CD4-positive, alpha-beta T cell treated with Interleukin-17A for 4 hours (primary cell): ENCODE measurements at regions not wholly inside any gene's neighbourhood (a gene's known extent, or its start where the extent isn't known, plus 50 kb on each side); places are given as distances from the start of the nearest gene placed in this dataset.
"Not testable (repeated sequence)": the region's sequence is repeated elsewhere in the genome, so short reads cannot be mapped to it uniquely, and the experiment has no call there.

Experiments used
- DNase-seq: peaks from one replicate; pipeline ENCODE4 v3.0.0-alpha.2; 2020; ENCODE audit warnings: mixed read lengths

DNA sequence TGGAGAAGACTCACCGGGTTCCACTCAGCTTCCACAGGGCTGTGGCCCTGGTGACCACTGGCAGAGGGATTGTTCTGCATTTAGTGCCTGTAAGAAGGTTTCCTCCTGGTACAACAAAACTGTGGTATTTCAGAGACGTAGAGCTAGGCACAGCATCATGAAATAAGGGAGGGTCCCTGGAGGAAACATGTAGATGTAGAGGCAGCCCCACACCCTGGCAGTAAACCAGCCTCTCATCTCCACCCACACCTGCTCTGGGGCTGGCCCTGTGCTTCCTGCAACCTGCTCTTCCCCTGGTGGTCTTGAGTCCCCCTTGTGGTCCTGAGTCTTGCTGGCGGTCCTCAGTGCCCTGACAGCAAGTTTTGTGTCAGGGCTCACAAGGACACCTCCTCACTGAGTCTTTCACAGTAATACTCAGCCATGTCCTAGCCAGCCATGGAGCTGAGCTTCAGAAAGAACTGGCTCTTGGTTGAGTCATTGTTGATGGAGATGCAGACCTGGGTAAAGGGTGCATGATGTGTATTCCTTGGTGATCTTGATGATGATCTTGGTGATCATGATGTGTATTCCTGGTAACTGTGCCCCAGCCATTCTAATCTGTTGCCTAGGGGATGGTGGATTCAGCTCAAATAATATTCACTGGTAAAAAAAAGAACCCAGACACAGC, 121.8 kb downstream of the OR4M2 start:
- DNase-seq = not testable (repeated sequence)

- not testable (repeated sequence) for DNase-seq
Observed at GRCh38 chr15:22203208-22203607, 122.9 kb downstream of the OR4M2 start.

DNA sequence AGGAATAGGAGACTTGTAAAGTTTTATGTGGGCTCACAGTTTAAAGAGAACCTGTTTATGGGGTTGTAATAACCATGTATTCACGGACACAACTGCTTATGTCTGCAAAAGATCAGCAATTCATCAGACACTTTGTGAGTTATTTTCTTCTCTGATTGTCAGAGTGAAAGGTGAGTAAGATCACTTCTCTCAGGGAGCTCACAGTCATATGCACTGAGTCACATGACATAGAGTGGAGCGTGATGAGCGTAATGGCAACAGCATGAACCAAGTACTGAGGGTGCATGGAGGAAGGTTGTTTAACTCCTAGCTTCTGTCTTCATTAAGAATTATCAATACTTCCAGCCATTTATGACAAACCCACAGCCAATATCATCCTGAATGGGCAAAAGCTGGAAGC, 128.8 kb downstream of the OR4M2 start:
- DNase-seq = not testable (repeated sequence)

DNA sequence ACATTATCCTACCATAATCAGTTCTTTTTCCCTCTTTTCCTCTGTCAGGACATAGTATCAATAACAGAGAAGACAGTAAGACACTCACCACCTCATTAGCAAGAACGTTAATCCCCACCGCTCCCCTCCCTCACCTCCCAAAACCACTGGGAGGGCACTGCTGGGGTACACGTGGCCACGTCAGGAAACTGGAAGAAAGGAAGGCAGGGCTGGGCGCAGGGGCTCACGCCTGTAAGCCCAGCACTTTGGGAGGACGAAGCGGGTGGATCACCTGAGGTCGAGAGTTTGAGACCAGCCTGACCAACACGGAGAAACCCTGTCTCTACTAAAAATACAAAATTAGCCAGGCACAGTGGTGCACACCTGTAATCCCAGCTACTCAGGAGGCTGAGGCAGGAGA, 142.3 kb downstream of the OR4M2 start:
- DNase-seq = not testable (repeated sequence)

DNA sequence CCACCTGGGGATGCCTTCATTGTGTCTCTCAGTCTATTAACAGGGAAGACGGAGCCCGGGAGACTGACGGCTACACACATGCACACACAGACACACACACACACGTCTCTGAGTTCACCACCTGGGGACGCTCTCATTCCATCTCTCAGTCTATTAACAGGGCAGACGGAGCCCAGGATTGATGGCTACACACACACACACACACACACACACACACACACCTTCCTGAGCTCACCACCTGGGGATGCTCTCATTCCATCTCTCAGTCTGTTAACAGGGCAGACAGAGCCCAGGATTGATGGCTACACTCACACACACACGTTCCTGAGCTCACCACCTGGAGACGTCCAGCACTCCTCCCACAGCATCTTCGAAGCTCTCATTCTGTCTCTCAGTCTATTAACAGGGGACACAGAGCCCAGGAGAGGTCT, 143.9 kb downstream of the OR4M2 start:
- DNase-seq = no peak

GRCh38 chr15:22224961-22225360, 144.6 kb downstream of the OR4M2 start:
- not testable (repeated sequence) for DNase-seq

DNA sequence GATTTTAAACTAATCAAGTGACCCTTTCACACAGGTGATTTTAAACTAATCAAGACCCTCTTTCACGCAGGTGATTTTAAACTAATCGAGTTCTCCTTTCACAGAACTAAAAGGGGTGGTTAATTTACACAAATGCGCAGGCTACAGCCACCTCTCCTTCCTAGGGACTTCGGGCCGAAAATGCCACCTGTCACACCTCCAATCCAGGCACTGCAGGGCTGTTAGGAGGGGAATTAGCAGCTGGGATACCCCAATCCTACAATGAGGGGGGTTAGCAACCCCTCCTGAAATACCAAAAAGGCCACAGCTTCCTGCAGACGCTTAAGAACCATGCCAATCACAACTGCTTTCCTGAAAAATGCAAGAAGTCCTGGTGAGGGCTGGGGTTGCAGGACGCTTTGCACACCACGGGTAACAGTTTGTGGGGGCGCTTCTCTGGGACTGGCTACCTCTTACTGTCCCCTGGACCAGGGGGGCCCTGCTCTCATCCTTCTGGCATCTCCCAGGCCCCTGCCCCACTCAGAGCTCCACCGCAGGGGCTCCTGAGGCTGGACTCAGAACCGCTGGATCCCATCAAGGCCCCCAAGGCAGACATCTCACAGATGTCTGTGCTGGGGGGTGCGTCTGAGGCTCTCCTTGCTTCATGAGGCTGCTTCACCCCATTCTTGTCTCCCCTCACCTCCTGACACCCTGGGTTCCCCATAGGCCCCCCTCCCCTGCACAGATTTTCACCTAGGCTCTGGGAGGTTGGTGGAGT, 145.9 kb downstream of the OR4M2 start:
- no peak for DNase-seq

- no peak for DNase-seq
Observed at GRCh38 chr15:22227411-22228100, 147.2 kb downstream of the OR4M2 start.

DNA sequence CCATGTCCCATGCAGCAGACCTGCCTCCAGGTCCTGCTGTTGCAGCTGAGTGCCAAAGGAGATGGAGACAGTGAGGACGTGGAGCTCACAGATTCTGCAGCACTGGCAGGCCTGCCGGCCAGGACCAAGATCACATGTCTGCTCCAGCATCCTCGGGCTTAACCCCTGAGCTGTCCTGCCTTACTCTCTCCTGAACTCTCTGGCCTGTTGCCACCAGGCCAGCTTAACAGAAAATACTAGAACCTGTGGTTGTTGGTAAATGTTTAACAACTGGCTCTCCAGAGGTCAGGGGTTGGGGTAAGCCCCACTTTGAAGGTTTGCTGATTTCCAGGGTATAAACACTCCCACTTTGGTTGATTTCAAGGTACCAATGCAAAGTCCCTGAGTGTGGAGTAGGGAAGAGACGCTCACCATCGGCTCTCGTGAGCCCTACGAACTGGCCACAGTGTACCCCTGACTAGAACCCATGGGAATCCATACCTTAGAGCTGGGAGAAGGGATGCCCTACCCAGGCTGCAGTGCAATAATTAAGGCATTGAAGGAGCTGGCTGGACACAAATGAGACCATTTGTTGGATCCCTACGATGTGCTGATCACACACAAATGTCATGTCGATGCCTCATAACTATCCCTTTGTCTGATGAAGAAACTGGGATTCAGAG, 147.9 kb downstream of the OR4M2 start:
- no peak for DNase-seq

DNA sequence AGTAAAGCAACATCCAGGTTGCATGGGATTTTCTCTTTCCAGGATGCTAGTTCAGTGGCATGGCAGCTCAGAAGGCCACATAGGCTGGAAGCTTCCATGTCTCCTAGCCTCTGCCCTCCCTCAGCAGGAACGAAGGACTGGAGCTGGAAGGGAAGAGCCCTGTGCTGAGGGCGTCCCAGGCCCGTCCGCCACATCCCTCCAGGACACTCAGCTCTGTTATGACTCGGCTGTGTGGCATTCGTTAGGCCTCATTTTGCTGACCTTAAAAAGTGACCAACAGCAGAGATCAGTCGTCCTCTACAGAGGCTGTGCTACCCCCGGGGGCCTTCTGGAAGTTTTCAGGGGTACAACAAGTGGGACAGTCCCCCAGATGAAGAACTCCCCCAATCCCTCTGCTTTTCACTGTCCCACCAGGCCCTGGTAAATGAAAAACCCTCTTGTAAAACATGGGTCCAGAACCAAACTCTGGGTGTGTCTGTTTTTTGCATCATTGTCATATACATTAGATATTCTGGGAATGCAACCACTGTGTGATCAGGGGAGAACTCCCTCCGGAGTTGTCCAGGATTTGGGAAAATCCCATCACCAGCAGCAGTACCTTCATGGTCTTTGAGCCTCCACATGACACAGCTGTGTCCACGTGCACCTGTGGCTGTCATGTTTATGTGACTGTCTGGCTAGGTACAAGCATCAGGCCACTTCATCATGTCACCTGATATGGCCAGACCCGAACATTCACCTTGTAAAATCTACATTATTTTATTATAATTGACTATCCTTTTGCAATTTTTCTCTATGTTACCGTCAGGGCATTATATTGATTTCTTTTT, 149.9 kb downstream of the OR4M2 start:
- no peak for DNase-seq

DNA sequence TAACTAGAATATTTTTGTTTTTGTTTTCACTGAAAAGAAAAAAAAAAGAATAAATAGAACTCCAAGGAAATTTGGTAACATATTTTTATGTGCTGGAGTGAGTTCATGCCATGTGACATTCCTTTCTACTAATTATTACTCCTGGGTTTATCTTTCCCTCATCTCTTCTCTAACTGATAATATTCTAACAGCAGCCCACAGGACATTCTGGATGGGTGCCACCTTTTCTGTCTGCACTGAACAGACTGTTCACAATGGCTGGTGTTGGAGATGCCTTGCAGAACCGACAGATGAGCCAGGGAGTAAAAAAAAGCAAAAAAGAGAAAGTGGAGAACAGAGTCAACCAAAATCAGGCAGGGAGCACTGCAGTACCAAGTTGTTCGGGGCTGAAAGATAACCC, 151.3 kb downstream of the OR4M2 start:
- no peak for DNase-seq

GRCh38 chr15:22232675-22233074, 152.3 kb downstream of the OR4M2 start:
- DNase-seq = no peak

- not testable (repeated sequence) for DNase-seq
Observed at GRCh38 chr15:22235261-22235930, 155.1 kb downstream of the OR4M2 start.

- DNase-seq = no peak
Observed at GRCh38 chr15:22236469-22236868, 156.1 kb downstream of the OR4M2 start.

DNA sequence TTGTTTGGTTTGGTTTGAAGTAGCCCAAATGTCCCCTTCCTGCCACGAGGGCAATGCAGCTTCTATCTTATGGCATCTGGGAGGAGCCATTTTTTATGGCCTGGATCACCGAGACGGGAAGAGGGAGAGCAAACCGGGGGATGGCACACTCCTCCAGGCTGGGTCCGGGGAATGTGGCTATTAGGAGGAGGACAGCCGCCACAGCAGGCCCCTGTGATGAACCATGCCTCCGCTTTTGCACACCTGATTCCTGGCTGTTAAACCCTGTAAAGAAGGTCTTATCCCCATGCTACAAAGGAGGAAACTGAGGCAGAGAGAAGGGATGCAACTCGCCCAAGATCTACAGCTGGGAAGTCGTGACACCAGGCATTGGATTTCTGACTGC, 157.6 kb downstream of the OR4M2 start:
- DNase-seq = no peak

- not testable (repeated sequence) for DNase-seq
Observed at GRCh38 chr15:22238276-22238958, 158.1 kb downstream of the OR4M2 start.

- not testable (repeated sequence) for DNase-seq
Observed at GRCh38 chr15:22238959-22239805, 158.9 kb downstream of the OR4M2 start.

DNA sequence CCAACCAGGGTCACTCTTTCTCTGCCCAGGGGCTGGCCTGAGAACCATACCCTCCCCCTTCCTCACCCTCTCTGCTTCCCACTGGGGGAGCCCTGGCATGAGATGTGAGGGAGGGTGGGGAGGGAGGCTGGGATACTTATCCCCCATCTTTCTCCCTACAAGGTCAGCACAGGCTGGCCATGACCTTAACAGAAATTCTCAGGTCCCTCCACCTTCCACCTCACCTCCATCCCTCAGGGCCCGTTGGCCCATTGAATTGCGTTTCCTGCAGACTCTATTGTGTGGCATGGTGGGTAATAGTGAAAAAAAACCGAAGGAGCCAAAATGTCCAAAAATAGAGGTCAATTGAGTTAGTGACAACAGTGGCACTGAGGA, 159.5 kb downstream of the OR4M2 start:
- no peak for DNase-seq

- DNase-seq = no peak
Observed at GRCh38 chr15:22240403-22240802, 160.1 kb downstream of the OR4M2 start.

- DNase-seq = no peak
Observed at GRCh38 chr15:22240986-22241385, 160.7 kb downstream of the OR4M2 start.
